ENCODE measurements at regions not wholly inside any gene's neighbourhood (a gene's known extent, or its start where the extent isn't known, plus 50 kb on each side); places are given as distances from the start of the nearest gene placed in this dataset.

DNA sequence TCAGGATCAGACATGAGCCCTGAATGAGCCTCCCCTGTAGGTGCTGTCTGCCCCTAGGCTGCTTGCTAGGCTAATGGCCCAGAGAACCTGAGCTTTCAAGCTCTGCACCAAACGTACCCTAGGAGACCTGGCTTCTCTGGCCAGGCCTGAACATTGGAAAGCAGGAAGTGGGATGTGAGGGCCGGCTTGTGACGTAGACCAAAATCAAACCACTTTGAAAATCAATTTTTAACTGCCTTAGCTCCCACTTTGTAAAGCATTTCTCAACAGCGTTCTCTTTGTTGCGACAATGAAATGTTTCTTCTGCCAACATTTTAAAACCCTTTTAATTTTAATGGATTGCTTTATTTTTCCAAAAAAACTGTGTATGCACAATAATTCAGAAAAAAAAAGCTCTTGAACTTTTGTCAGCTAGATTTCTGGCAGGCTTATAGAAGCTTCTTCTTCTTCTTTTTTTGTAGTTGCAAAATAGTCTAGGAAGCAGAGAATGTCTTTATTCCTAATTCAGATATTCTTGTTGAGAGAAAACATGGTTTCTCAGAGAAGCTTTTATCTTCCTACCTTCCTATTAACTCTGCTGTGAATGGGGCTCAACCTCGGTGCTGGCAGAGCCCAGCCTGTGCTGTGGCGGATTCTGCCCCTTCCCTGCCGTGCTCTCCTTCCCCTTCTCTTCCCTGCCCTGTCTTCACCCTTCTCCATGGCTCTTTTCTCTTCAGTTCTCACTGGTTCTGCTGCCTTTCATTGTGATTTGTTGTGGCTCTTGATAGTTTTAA is 145.2 kb upstream of the SFRP2 start:
- Histone ChIP-seq H3K23ac (ENCODE audit: insufficient read length, low read depth, low read length) (no peak overlapping the region), H3K27me3 (ENCODE audit: insufficient read depth, low read length) (no peaks in the 10 kb centered on the region), H2AFZ (ENCODE audit: low read length) (no peak overlapping the region), H3K79me2 (ENCODE audit: insufficient read depth, low read length) (no peaks in the 10 kb centered on the region), H3K4me2 (ENCODE audit: insufficient read depth, insufficient read length, low read length) (no peak overlapping the region), H2BK5ac (ENCODE audit: insufficient read length, low read length) (no peak overlapping the region), H3K9me3 (ENCODE audit: control insufficient read depth, low read depth, low read length) (no peaks in the 10 kb centered on the region), H4K5ac (ENCODE audit: insufficient read length, low read depth, low read length) (no peak overlapping the region), H3K79me1 (ENCODE audit: insufficient read depth, low read depth, low read length, poor library complexity, severe bottlenecking) (no peaks in the 10 kb centered on the region), H3K4ac (ENCODE audit: low read depth, low read length) (no peak overlapping the region), H3T11ph (ENCODE audit: low read length) (no peak overlapping the region), H4K20me1 (ENCODE audit: control insufficient read depth, insufficient read depth, insufficient read length) (no peaks in the 10 kb centered on the region), H2BK120ac (ENCODE audit: low read depth, low read length, poor library complexity, severe bottlenecking) (no peak overlapping the region), H3K18ac (ENCODE audit: insufficient read length, low read depth, low read length) (no peak overlapping the region), H3K27ac (ENCODE audit: insufficient read length, low read depth, low read length) (no peak overlapping the region), H3K14ac (ENCODE audit: insufficient read depth, low read length) (peak overlapping the region; percentile 75; the same call in 1 of the 2 replicates), H2AK5ac (ENCODE audit: insufficient read length, low read length) (no peak overlapping the region), H3K4me1 (ENCODE audit: insufficient read depth, low read length) (no peaks in the 10 kb centered on the region), H4K8ac (replicated peaks; ENCODE audit: insufficient read length, low read depth, low read length) (no peak overlapping the region), H2BK12ac (ENCODE audit: insufficient read length, low read depth, low read length) (no peak overlapping the region), H3K56ac (ENCODE audit: insufficient read length, low read depth, low read length) (no peak overlapping the region), H2BK20ac (ENCODE audit: low read depth, low read length, poor library complexity, severe bottlenecking) (no peak overlapping the region), H3K23me2 (ENCODE audit: insufficient read length, low read depth, low read length, poor library complexity, severe bottlenecking) (no peaks in the 10 kb centered on the region), H2BK15ac (ENCODE audit: low read depth, low read length) (no peak overlapping the region), H4K91ac (ENCODE audit: insufficient read length, low read depth, low read length) (no peak overlapping the region), H3K9ac (ENCODE audit: extremely low read depth, insufficient read length, low read length) (no peak overlapping the region)
- H3K4me1 Mint-ChIP-seq = peaks cover 11 to 12% of the 10 kb centered on the region in 2 experiments
- no peak overlapping the region; a peak in 1 of 7 replicates for H3K27ac Mint-ChIP-seq
- TF ChIP-seq, protein P1, sequence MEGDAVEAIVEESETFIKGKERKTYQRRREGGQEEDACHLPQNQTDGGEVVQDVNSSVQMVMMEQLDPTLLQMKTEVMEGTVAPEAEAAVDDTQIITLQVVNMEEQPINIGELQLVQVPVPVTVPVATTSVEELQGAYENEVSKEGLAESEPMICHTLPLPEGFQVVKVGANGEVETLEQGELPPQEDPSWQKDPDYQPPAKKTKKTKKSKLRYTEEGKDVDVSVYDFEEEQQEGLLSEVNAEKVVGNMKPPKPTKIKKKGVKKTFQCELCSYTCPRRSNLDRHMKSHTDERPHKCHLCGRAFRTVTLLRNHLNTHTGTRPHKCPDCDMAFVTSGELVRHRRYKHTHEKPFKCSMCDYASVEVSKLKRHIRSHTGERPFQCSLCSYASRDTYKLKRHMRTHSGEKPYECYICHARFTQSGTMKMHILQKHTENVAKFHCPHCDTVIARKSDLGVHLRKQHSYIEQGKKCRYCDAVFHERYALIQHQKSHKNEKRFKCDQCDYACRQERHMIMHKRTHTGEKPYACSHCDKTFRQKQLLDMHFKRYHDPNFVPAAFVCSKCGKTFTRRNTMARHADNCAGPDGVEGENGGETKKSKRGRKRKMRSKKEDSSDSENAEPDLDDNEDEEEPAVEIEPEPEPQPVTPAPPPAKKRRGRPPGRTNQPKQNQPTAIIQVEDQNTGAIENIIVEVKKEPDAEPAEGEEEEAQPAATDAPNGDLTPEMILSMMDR (conservative IDR thresholded peaks at IDR 0.05) = no peak
- DNase-seq = no peak
- H3K9me3 Mint-ChIP-seq = no peaks in the 10 kb centered on the region
- WGBS (ENCODE audit: extremely low coverage, insufficient read length, low lambda C conversion rate) = no CpG with 5 or more reads among the region's 8 CpGs
- H3K36me3 Mint-ChIP-seq (ENCODE audit: insufficient read depth in 1 of 3, low read depth in 3 of 3) = no peaks in the 10 kb centered on the region
- H3K27me3 Mint-ChIP-seq (ENCODE audit: low read depth) = no peaks in the 10 kb centered on the region
- no peak overlapping the region for H3K4me3 Mint-ChIP-seq

Measured in H9 (cell line).